Panc1 (cell line): ENCODE measurements at regions not wholly inside any gene's neighbourhood (a gene's known extent, or its start where the extent isn't known, plus 50 kb on each side); places are given as distances from the start of the nearest gene placed in this dataset.

Experiments used
- TF ChIP-seq, protein P1 (sequence below): fragments of 450-650 bp; IDR thresholded peaks from 2 replicates; pipeline ENCODE4 v1.5.1; 2017; ENCODE audit warnings: mild to moderate bottlenecking
- TF ChIP-seq, protein P2 (sequence below), 2 experiments: IDR thresholded peaks; 2 replicates each; pipeline ENCODE4 v1.6.1; 2011 to 2012; ENCODE audit warnings: low read depth in 2 of 2, control low read depth in 1 of 2, low read length in 1 of 2, mild to moderate bottlenecking in 1 of 2, moderate library complexity in 1 of 2; ENCODE audit not compliant: insufficient read depth in 1 of 2

DNA sequence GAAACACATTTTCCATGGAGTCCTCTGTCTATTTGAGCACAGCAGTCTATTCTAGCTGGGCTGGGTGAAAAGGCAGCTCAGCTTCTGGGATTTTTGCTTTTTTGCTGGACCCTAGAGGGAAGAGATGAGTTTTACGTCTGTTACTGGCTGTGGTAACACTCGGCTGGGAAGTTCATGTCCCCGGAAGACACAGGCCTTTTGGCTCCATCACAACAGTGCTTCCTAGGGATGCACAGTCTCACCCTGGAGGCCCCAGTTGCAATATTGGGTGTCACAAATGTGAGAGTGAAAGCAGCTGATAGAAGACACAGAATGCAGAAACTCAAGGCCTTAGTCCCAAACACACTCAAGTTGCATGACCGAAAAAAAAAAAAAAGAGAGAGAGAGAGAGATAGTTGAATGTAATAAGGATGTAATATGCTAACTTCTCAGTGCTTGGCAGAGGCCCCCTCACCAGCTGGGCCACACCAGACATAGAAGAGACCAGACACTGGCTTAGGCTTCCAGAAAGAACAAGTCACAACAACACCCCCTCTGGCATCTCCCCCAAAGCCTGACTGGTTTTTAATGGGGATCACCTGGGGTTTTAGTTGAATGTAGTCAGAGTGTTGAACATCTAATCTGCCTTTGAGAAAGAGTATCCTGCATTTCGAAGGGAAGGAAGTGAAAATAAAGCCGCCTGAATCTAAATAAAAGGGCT is 545.4 kb upstream of the FZD8 start:
- TF ChIP-seq, protein P1, sequence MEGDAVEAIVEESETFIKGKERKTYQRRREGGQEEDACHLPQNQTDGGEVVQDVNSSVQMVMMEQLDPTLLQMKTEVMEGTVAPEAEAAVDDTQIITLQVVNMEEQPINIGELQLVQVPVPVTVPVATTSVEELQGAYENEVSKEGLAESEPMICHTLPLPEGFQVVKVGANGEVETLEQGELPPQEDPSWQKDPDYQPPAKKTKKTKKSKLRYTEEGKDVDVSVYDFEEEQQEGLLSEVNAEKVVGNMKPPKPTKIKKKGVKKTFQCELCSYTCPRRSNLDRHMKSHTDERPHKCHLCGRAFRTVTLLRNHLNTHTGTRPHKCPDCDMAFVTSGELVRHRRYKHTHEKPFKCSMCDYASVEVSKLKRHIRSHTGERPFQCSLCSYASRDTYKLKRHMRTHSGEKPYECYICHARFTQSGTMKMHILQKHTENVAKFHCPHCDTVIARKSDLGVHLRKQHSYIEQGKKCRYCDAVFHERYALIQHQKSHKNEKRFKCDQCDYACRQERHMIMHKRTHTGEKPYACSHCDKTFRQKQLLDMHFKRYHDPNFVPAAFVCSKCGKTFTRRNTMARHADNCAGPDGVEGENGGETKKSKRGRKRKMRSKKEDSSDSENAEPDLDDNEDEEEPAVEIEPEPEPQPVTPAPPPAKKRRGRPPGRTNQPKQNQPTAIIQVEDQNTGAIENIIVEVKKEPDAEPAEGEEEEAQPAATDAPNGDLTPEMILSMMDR, result no peak
- TF ChIP-seq, protein P2, sequence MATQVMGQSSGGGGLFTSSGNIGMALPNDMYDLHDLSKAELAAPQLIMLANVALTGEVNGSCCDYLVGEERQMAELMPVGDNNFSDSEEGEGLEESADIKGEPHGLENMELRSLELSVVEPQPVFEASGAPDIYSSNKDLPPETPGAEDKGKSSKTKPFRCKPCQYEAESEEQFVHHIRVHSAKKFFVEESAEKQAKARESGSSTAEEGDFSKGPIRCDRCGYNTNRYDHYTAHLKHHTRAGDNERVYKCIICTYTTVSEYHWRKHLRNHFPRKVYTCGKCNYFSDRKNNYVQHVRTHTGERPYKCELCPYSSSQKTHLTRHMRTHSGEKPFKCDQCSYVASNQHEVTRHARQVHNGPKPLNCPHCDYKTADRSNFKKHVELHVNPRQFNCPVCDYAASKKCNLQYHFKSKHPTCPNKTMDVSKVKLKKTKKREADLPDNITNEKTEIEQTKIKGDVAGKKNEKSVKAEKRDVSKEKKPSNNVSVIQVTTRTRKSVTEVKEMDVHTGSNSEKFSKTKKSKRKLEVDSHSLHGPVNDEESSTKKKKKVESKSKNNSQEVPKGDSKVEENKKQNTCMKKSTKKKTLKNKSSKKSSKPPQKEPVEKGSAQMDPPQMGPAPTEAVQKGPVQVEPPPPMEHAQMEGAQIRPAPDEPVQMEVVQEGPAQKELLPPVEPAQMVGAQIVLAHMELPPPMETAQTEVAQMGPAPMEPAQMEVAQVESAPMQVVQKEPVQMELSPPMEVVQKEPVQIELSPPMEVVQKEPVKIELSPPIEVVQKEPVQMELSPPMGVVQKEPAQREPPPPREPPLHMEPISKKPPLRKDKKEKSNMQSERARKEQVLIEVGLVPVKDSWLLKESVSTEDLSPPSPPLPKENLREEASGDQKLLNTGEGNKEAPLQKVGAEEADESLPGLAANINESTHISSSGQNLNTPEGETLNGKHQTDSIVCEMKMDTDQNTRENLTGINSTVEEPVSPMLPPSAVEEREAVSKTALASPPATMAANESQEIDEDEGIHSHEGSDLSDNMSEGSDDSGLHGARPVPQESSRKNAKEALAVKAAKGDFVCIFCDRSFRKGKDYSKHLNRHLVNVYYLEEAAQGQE (IDR thresholded peaks at IDR 0.05; ENCODE audit: insufficient read depth in 1 of 2, low read depth in 2 of 2, low read length in 1 of 2), result no peak
